ENCODE measurements at regions not wholly inside any gene's neighbourhood (a gene's known extent, or its start where the extent isn't known, plus 50 kb on each side); places are given as distances from the start of the nearest gene placed in this dataset.

GRCh38 chr11:110928391-110928790 is 216.2 kb upstream of the ARHGAP20 start (continued):
- no peak for TF ChIP-seq WRNIP1 (IDR thresholded peaks at IDR 0.05; ENCODE audit: borderline replicate concordance, low read depth, low read length)

- DNase-seq (ENCODE audit: low read depth, low spot score) (no peak), ATAC-seq (no peak), FAIRE-seq (no peak)
- Histone ChIP-seq H3K27me3 (replicated peaks in 1 of 2; ENCODE audit: control insufficient read depth in 2 of 2, insufficient read depth in 2 of 2, low read length in 1 of 2) (no peaks in the 10 kb centered on the region), H3K4me2 (ENCODE audit: control insufficient read depth, insufficient read depth) (no peak overlapping the region), H3K27ac (ENCODE audit: control insufficient read depth, insufficient read depth) (no peak overlapping the region), H3K9ac (ENCODE audit: control insufficient read depth, insufficient read depth, low read length) (no peak overlapping the region), H3K4me3 (no peak overlapping the region), H3K36me3 (ENCODE audit: control insufficient read depth in 2 of 2, insufficient read depth in 2 of 2, low read length in 1 of 2) (no peaks in the 10 kb centered on the region), H2AFZ (ENCODE audit: control insufficient read depth, low read depth, low read length) (no peak overlapping the region), H3K9me3 (replicated peaks; ENCODE audit: control insufficient read depth, insufficient read depth, low read length) (no peaks in the 10 kb centered on the region; the same call in 2 of the 3 replicates), H4K20me1 (ENCODE audit: control insufficient read depth, insufficient read depth) (no peaks in the 10 kb centered on the region), H3K4me1 (ENCODE audit: control insufficient read depth, insufficient read depth, low read length) (no peaks in the 10 kb centered on the region; the same call in 1 of the 2 replicates), H3K79me2 (ENCODE audit: control insufficient read depth, insufficient read depth, low read length) (no peaks in the 10 kb centered on the region)
- in situ Hi-C loops (cut with MboI): no loop called here
- CTCF ChIA-PET: interaction anchor here (1.0 kb wide), 1 partner anchor 137 kb away, joined by 4 read pairs; no protein-coding TSS in a partner anchor
- TF ChIP-seq SUZ12 (IDR thresholded peaks at IDR 0.05; ENCODE audit: unreplicated experiment): no peak
- TF ChIP-seq, protein P1, sequence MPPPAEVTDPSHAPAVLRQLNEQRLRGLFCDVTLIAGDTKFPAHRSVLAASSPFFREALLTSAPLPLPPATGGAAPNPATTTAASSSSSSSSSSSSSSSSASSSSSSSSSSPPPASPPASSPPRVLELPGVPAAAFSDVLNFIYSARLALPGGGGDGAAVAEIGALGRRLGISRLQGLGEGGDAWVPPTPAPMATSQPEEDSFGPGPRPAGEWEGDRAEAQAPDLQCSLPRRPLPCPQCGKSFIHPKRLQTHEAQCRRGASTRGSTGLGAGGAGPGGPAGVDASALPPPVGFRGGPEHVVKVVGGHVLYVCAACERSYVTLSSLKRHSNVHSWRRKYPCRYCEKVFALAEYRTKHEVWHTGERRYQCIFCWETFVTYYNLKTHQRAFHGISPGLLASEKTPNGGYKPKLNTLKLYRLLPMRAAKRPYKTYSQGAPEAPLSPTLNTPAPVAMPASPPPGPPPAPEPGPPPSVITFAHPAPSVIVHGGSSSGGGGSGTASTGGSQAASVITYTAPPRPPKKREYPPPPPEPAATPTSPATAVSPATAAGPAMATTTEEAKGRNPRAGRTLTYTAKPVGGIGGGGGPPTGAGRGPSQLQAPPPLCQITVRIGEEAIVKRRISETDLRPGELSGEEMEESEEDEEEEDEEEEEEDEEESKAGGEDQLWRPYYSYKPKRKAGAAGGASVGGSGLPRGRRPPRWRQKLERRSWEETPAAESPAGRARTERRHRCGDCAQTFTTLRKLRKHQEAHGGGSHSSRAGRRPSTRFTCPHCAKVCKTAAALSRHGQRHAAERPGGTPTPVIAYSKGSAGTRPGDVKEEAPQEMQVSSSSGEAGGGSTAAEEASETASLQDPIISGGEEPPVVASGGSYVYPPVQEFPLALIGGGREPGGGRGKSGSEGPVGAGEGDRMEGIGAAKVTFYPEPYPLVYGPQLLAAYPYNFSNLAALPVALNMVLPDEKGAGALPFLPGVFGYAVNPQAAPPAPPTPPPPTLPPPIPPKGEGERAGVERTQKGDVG (CRISPR knock-in tag; IDR thresholded peaks at IDR 0.05): no peak
- TF ChIP-seq, protein P2, sequence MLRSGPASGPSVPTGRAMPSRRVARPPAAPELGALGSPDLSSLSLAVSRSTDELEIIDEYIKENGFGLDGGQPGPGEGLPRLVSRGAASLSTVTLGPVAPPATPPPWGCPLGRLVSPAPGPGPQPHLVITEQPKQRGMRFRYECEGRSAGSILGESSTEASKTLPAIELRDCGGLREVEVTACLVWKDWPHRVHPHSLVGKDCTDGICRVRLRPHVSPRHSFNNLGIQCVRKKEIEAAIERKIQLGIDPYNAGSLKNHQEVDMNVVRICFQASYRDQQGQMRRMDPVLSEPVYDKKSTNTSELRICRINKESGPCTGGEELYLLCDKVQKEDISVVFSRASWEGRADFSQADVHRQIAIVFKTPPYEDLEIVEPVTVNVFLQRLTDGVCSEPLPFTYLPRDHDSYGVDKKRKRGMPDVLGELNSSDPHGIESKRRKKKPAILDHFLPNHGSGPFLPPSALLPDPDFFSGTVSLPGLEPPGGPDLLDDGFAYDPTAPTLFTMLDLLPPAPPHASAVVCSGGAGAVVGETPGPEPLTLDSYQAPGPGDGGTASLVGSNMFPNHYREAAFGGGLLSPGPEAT (IDR thresholded peaks at IDR 0.05; ENCODE audit: low read depth): no peak
- POLR2A ChIA-PET: no interaction called here
- SMC1A ChIA-PET (ENCODE audit: uncharacterized antibody, unreplicated experiment): interaction anchor here (1.1 kb wide), 1 partner anchor 57 kb away, joined by 3 read pairs; no protein-coding TSS in a partner anchor
- RAD21 ChIA-PET (ENCODE audit: unreplicated experiment): interaction anchor here (1.2 kb wide), 1 partner anchor 29 kb away, joined by 5 read pairs; no protein-coding TSS in a partner anchor
- intact Hi-C loops (cut with micrococcal nuclease; ENCODE audit: unreplicated experiment): no loop called here
- no TSS peak for BruUV-seq (replicated peaks)
- WGBS (ENCODE audit: insufficient coverage, insufficient replicate concordance, low lambda C conversion rate, missing lambda C conversion rate): 30% methylated on average over 1 of the region's 3 CpGs
These were observed 209.7 kb upstream of the ARHGAP20 start for GRCh38 chr11:110921742-110922521.

Data from GM12878 (cell line).